Uterus (tissue), 2 donors: ENCODE measurements at regions not wholly inside any gene's neighbourhood (a gene's known extent, or its start where the extent isn't known, plus 50 kb on each side); places are given as distances from the start of the nearest gene placed in this dataset.

Experiments used
- CTCF ChIP-seq, 4 experiments: fragments of 200-600 bp in 2 of 4; fragments of 450-650 bp in 2 of 4; sonication (generic) in 2 of 4; IDR thresholded peaks; one replicate each; pipeline ENCODE4 v1.5.1; 2016 to 2019; ENCODE audit warnings: antibody characterized with exemption in 4 of 4, mild to moderate bottlenecking in 2 of 4, moderate library complexity in 1 of 4
- POLR2A ChIP-seq, 2 donors: fragments of 450-650 bp; IDR thresholded peaks; one replicate each; pipeline ENCODE4 v1.6.1; 2016; ENCODE audit warnings: antibody characterized with exemption in 2 of 2, mild to moderate bottlenecking in 1 of 2, moderate library complexity in 1 of 2

- TF ChIP-seq CTCF (IDR thresholded peaks at IDR 0.05) = no peak
- no peak for TF ChIP-seq POLR2A (IDR thresholded peaks at IDR 0.05)
These were observed 209.8 kb downstream of the NR2F2 start for GRCh38 chr15:96540283-96540682.
